GM23248 (cell line): ENCODE measurements at regions not wholly inside any gene's neighbourhood (a gene's known extent, or its start where the extent isn't known, plus 50 kb on each side); places are given as distances from the start of the nearest gene placed in this dataset.

Source experiments
- EZH2 ChIP-seq: fragments of 200-600 bp; sonication (generic); IDR thresholded peaks from 2 replicates; pipeline ENCODE4 v1.6.1; 2018; ENCODE audit warnings: antibody characterized with exemption, mild to moderate bottlenecking; ENCODE audit not compliant: insufficient read depth, poor library complexity, severe bottlenecking
- EZH2phosphoT487 ChIP-seq: fragments of 200-600 bp; sonication (generic); IDR thresholded peaks from 2 replicates; pipeline ENCODE4 v1.6.1; 2018; ENCODE audit warnings: antibody characterized with exemption, moderate library complexity, mild to moderate bottlenecking, low read depth; ENCODE audit not compliant: insufficient read depth

GRCh38 chr6:12654107-12654506, 62.5 kb upstream of the PHACTR1 start:
- TF ChIP-seq EZH2, result no peak
- TF ChIP-seq EZH2phosphoT487, result no peak
